ENCODE measurements at regions not wholly inside any gene's neighbourhood (a gene's known extent, or its start where the extent isn't known, plus 50 kb on each side); places are given as distances from the start of the nearest gene placed in this dataset.

GRCh38 chr3:194960446-194961032, 274.9 kb downstream of the FAM43A start (continued):
- TF ChIP-seq ZBTB33 (IDR thresholded peaks at IDR 0.05; ENCODE audit: borderline replicate concordance, low read depth), result no peak

GRCh38 chr3:194961149-194961548, 275.5 kb downstream of the FAM43A start:
- CTCF ChIA-PET, result interaction anchor here (2.1 kb wide), 1 partner anchor 278 kb away, joined by 6 read pairs; no protein-coding TSS in a partner anchor
- no peaks in the 10 kb centered on the region for H3K9me3 ChIP-seq
- no peaks in the 10 kb centered on the region; a peak in 1 of 4 replicates for H3K4me1 ChIP-seq (ENCODE audit: control insufficient read depth in 1 of 2, insufficient read depth in 2 of 2, low read depth in 1 of 2, low read length in 1 of 2)
- no peak for DNase-seq
- H3K4me2 ChIP-seq, result no peak overlapping the region
- 77% methylated on average over 10 of the region's 11 CpGs for WGBS (ENCODE audit: low lambda C conversion rate)
- no peak overlapping the region for H2AFZ ChIP-seq (ENCODE audit: low read depth)
- H4K20me1 ChIP-seq (ENCODE audit: insufficient read depth), result no peaks in the 10 kb centered on the region
- H3K27ac ChIP-seq (ENCODE audit: low read depth in 2 of 2, low read length in 1 of 2), result no peak overlapping the region
- H3K27me3 ChIP-seq (ENCODE audit: insufficient read depth), result no peaks in the 10 kb centered on the region; the same call in 1 of the 2 replicates
- H3K9me2 ChIP-seq, result no peaks in the 10 kb centered on the region
- H3K79me2 ChIP-seq (ENCODE audit: insufficient read depth), result no peaks in the 10 kb centered on the region
- no peak overlapping the region for H3K4me3 ChIP-seq (ENCODE audit: low read depth in 2 of 2, low read length in 1 of 2)
- POLR2A ChIA-PET, result no interaction called here
- no peak overlapping the region for H3K9ac ChIP-seq
- no peaks in the 10 kb centered on the region for H3F3A ChIP-seq (replicated peaks; ENCODE audit: insufficient read depth)
- H3K36me3 ChIP-seq (replicated peaks in 1 of 2; ENCODE audit: control insufficient read depth in 1 of 2, insufficient read depth in 2 of 2, low read length in 1 of 2), result no peaks in the 10 kb centered on the region
- TF ChIP-seq TEAD4 (IDR thresholded peaks at IDR 0.05; ENCODE audit: borderline replicate concordance, insufficient read depth) (no peak), RFX5 (IDR thresholded peaks at IDR 0.05; ENCODE audit: low read length) (no peak), GABPA (IDR thresholded peaks at IDR 0.05; ENCODE audit: low read depth) (no peak), NFIC (IDR thresholded peaks at IDR 0.05; ENCODE audit: borderline replicate concordance) (no peak), TCF12 (IDR thresholded peaks at IDR 0.05) (no peak), CTCF (IDR thresholded peaks at IDR 0.05) (no peak), USF1 (IDR thresholded peaks at IDR 0.05; ENCODE audit: borderline replicate concordance, low read depth) (no peak), MAX (IDR thresholded peaks at IDR 0.05; ENCODE audit: low read depth) (no peak), SIN3A (IDR thresholded peaks at IDR 0.05; ENCODE audit: borderline replicate concordance, low read depth, low read length) (no peak)
